Lower lobe of right lung (tissue), 2 donors: ENCODE measurements at regions not wholly inside any gene's neighbourhood (a gene's known extent, or its start where the extent isn't known, plus 50 kb on each side); places are given as distances from the start of the nearest gene placed in this dataset.

ENCODE experiments used
- ATAC-seq, 2 donors: fragments of 200-7000 bp; cut with Tn5 transposase; one replicate each; pipeline ENCODE4 v1.9.1; 2020 to 2022; ENCODE audit warnings: mild to moderate bottlenecking in 2 of 2, moderate library complexity in 2 of 2
- DNase-seq: peaks from one replicate; pipeline ENCODE4 v3.0.0-alpha.2; 2020
- H3K27ac ChIP-seq: fragments of 200-600 bp; one replicate; pipeline ENCODE4 v1.8.0; 2022
- H3K27me3 ChIP-seq: fragments of 200-600 bp; one replicate; pipeline ENCODE4 v1.8.0; 2022; ENCODE audit warnings: low read depth
- H3K36me3 ChIP-seq: fragments of 200-600 bp; one replicate; pipeline ENCODE4 v1.8.0; 2022; ENCODE audit warnings: mild to moderate bottlenecking
- H3K4me1 ChIP-seq: fragments of 200-600 bp; one replicate; pipeline ENCODE4 v1.8.0; 2022
- H3K4me3 ChIP-seq: fragments of 200-600 bp; one replicate; pipeline ENCODE4 v1.8.0; 2022; ENCODE audit warnings: mild to moderate bottlenecking
- H3K9me3 ChIP-seq: fragments of 200-600 bp; one replicate; pipeline ENCODE4 v1.8.0; 2022
- intact Hi-C: fragments of 100-400 bp; cut with DNase I; formaldehyde crosslinking; loops from one replicate; pipeline ENCODE4 v1.11.0; 2022
- TF ChIP-seq, protein P1 (sequence below): fragments of 200-600 bp; IDR thresholded peaks from one replicate; pipeline ENCODE4 v1.8.0; 2022; ENCODE audit warnings: antibody characterized with exemption, mild to moderate bottlenecking
- donor health status: DM: no; HTN: yes; CAD: no; lungs with severe emphysema.

DNA sequence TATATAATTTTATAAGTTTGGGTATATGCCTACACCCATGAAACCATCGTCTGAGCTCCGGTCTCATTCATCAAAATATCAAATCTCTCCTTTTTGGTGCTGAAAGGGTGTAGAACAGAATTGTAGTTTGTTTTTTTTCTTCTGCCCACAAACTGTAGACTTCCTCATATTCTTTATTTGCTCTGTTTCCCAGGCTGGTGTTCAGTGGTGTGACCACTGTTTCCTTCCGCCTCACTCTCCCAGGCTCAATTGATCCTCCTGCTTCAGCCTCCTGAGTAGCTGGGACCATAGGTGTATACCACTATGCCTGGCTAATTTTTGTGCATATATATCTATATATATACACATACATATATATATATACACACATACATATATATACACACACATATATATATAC, 139.6 kb upstream of the HCRTR2 start:
- Histone ChIP-seq H3K27ac (no peak overlapping the region), H3K4me3 (no peak overlapping the region), H3K9me3 (no peaks in the 10 kb centered on the region), H3K27me3 (no peaks in the 10 kb centered on the region), H3K36me3 (no peaks in the 10 kb centered on the region), H3K4me1 (no peaks in the 10 kb centered on the region)
- no peak for ATAC-seq
- intact Hi-C loops, result no loop called here
- TF ChIP-seq, protein P1, sequence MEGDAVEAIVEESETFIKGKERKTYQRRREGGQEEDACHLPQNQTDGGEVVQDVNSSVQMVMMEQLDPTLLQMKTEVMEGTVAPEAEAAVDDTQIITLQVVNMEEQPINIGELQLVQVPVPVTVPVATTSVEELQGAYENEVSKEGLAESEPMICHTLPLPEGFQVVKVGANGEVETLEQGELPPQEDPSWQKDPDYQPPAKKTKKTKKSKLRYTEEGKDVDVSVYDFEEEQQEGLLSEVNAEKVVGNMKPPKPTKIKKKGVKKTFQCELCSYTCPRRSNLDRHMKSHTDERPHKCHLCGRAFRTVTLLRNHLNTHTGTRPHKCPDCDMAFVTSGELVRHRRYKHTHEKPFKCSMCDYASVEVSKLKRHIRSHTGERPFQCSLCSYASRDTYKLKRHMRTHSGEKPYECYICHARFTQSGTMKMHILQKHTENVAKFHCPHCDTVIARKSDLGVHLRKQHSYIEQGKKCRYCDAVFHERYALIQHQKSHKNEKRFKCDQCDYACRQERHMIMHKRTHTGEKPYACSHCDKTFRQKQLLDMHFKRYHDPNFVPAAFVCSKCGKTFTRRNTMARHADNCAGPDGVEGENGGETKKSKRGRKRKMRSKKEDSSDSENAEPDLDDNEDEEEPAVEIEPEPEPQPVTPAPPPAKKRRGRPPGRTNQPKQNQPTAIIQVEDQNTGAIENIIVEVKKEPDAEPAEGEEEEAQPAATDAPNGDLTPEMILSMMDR, result no peak
- no peak for DNase-seq

DNA sequence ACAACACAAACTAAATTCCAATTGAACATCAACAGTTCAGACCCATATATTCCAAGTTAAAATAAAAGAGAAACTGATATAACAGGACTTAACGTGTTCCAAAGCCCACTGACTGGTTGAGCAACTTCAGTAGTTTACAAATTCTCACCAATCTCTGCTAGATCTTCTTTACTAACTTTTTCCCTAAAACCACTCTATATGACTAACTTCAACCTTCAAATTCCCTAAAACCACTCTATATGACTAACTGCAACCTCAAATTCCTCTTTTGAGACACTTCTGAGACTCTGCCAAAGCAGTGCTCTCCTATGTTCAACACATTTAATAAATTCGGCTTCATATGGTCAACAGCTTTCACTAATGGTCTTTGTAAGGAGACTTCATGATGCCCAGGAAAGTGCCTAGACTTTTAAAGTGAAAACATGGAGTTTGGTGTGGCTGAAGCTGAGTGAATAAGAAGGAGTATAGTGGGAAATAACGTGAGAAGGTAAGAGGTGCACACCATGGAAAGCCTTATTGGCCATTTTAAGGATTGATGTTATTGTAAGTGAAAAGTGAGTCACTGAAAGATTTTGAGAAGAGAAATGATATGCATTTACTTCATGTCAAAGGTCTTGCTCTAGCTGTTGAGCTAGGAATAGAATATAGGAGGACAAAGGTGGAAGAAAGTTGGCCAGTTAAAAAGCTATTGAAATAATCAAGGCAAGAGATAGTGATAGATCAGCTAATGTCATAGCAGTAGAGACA, 134.0 kb upstream of the HCRTR2 start:
- intact Hi-C loops, result no loop called here
- DNase-seq (no peak), ATAC-seq (no peak)
- H3K4me3 ChIP-seq, result no peak overlapping the region
- H3K9me3 ChIP-seq, result no peaks in the 10 kb centered on the region
- H3K36me3 ChIP-seq, result no peaks in the 10 kb centered on the region
- no peak overlapping the region for H3K27ac ChIP-seq
- no peaks in the 10 kb centered on the region for H3K27me3 ChIP-seq
- H3K4me1 ChIP-seq, result no peaks in the 10 kb centered on the region
- TF ChIP-seq, protein P1, result no peak

DNA sequence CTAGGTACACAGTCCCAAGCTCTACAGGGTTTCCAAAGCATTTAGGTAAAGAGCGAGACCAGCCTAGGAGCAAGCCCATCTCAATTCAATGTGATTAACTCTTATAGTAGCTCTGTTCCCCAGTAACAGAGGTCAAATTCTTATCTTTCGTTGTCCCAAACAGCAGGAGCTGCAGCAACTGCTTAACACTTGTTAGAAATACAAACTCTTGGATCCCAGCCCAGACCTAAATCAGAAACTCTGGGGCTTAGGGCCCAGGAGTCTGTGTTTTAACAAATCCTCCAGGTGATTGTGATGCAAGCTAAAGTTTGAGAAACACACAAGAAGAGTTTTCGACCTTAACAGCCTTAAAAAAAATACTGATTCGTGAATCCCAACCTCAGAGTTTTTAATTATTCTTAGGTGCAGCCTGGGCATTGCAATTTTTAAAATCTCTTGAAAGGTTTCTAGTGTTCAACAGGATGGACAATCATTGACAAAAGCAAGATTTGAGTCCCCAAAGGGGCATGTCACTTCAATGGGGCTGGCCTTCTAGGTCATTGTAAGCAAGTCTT, 127.4 kb upstream of the HCRTR2 start:
- intact Hi-C loops, result no loop called here
- Histone ChIP-seq H3K4me3 (no peak overlapping the region), H3K27me3 (no peaks in the 10 kb centered on the region), H3K4me1 (no peaks in the 10 kb centered on the region), H3K36me3 (no peaks in the 10 kb centered on the region), H3K9me3 (no peaks in the 10 kb centered on the region), H3K27ac (no peak overlapping the region)
- TF ChIP-seq, protein P1, result no peak
- no peak for ATAC-seq
- no peak for DNase-seq

DNA sequence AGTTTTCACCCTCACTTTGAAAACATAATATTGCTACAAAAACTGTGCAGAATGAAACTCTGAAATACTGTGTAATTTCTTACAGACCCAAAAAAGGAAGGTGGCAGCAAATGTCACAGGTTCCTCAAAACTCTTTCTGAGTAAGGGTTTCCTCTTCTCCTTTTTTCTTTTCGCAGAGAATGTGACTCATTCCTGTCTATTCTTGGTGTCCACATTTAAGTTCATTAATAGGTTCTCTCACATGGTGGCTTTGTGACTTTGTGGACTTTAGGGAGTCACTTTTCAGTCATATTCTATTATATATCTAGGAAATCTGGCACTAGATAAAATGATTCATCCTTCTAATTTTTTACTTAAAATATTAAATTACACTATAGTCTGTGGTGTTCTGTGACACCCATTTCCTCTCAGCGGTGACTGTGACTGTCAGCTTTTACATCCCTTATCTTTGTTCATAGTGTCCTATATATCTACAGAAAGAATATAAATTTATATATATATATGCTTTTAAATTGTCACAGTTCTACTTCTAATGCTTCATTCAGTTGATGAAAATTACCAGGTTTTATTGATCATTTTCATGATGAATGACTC, 126.8 kb upstream of the HCRTR2 start:
- ATAC-seq, result peak; percentile 23 to 39
- H3K9me3 ChIP-seq, result no peaks in the 10 kb centered on the region
- no peak for DNase-seq

DNA sequence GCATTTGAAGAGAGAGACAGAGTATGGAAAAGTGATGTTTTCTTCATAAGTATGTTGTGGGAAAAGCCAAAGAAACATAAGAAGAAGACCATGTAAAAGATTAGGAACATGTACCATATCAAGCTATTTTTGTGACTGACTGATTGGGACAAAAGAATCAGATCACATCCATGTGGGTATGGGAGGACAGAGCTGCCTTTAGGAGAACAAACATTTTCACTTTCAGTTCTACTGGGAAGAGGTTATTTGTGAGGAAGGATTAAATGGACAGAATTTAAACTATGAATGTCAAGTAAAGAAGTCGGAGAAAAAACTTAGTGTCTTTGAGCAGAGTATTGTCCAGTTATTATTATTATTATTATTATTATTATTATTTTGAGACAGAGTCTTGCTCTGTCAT, 124.4 kb upstream of the HCRTR2 start:
- no peak overlapping the region for H3K4me3 ChIP-seq
- no peaks in the 10 kb centered on the region for H3K9me3 ChIP-seq
- TF ChIP-seq, protein P1, result no peak
- H3K36me3 ChIP-seq, result no peaks in the 10 kb centered on the region
- ATAC-seq (no peak), DNase-seq (no peak)
- H3K27me3 ChIP-seq, result no peaks in the 10 kb centered on the region
- no peaks in the 10 kb centered on the region for H3K4me1 ChIP-seq
- H3K27ac ChIP-seq, result no peak overlapping the region
- intact Hi-C loops, result no loop called here

More for the DNA sequence above, 126.8 kb upstream of the HCRTR2 start:
- no peak overlapping the region for H3K27ac ChIP-seq
- intact Hi-C loops, result no loop called here
- no peaks in the 10 kb centered on the region for H3K27me3 ChIP-seq
- TF ChIP-seq, protein P1, result no peak
- H3K36me3 ChIP-seq, result no peaks in the 10 kb centered on the region
- H3K4me1 ChIP-seq, result no peaks in the 10 kb centered on the region
- no peak overlapping the region for H3K4me3 ChIP-seq
